ENCODE measurements at regions not wholly inside any gene's neighbourhood (a gene's known extent, or its start where the extent isn't known, plus 50 kb on each side); places are given as distances from the start of the nearest gene placed in this dataset.
"Not testable (repeated sequence)": the region's sequence is repeated elsewhere in the genome, so short reads cannot be mapped to it uniquely, and the experiment has no call there.

DNA sequence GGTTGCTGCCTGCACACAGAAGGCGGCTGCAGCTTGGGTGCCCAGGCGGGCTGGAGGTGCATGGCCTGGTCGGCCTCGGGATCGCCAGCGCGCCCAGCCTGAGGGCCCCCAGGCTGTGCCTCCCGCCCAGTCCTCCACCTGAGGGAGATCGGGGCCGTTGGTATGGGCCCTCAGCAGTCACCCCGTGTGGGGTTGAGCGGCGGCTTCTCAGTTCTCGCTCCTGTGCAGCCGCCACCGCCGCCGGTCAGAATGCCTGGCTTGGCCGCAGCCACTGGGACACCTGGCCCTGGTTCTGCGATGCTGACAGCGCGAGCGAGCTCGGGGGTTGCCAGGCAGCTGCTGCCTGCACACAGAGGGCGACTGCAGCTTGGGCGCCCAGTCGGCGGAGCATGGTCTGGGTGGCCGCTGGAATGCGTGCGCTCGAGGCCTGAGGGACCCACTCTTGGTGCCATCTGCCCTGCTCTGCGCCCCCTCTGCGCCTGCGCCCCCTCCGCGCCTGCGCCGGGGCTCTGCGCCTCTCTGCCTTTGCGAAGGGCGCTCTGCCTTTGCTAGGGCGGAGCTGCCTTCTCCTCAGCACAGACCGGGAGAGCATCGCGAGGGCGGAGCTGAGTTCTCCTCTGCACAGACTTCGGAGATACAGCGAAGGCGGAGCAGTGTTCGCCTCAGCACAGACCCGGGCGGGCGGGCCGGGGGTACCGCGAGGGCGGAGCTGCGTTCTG, 84.6 kb upstream of the ZNG1F start:
- DNase-seq (ENCODE audit: low read depth in 2 of 2) = peak; percentile 17 to 31

DNA sequence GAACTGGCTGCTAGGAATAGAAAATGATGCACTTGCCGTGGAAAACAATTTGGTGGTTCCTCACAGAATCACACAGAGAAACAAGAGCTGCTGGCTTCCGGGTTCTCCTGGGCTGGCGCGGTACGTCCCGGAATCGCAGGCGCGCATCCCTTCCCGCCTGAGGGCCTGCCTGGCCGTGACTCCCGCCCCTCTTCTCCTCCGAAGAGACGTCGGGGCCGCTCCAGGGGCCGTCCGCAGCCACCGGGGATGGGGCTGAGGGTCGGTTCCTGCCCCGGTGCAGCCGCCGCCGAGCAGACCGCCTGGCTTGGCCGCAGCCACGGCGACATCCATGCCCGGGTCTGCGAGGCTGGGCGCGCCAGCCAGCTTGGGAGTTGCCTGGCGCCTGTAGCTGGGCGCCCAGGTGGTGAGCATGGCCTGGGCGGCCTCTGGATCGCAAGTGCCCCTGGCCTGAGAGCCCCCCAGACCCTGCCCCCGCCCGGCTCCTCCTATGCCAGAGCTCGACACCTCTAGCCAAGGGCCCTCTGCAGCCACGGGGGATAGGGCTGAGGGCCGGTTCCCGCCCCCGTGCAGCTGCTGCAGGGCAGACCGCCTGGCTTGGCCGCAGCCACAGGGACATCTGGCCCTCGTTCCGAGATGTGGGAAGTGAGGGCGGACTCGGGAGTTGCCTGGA, 83.9 kb upstream of the ZNG1F start:
- DNase-seq (ENCODE audit: low read depth in 2 of 2) = not testable (repeated sequence)

DNA sequence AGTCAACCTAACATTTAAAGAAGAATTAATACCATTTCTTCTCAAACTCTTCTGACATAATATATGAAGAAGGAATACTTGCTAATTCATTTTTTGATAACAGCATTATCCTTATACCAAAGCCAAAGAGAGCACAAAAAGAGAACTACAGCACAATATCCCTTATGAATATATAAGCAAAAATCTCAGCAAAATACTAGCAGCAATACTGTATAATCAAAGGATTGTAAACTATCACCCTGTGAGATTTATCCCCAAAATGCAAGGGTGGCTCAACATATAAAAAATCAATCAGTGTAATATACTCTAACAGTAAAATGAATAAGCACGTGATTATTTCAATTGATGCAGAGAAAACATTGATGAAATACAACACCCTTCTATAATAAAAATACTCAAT, 81.9 kb upstream of the ZNG1F start:
- not testable (repeated sequence) for DNase-seq (ENCODE audit: low read depth in 2 of 2)

DNA sequence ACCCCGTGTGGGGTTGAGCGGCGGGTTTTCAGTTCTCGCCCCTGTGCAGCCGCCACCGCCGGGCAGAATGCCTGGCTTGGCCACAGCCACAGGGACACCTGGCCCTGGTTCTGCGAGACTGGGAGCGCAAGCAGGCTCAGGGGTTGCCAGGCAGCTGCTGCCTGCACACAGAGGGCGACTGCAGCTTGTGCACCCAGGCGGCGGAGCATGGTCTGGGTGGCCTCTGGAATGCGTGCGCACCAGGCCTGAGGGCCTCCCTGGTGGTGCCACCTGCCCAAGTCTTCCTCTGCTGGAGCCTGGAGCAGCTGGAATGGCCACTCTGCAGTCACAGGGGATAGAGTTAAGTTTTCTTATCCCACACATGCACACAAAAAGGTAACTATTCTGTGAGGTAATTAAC, 80.4 kb upstream of the ZNG1F start:
- DNase-seq (ENCODE audit: low read depth in 2 of 2) = not testable (repeated sequence)

DNA sequence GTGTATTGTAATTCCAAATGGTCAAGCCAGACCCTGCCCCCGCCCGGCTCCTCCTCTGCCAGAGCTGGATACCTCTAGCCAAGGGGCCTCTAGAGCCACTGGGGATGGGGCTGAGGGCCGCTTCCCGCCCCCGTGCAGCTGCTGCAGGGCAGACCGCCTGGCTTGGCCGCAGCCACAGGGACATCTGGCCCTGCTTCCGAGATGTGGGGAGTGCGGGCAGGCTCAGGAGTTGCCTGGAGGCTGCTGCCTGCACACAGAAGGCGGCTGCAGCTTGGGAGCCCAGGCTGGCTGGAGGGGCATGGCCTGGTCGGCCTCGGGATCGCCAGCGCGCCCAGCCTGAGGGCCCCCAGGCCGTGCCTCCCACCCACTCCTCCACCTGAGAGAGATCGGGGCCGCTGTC, 79.9 kb upstream of the ZNG1F start:
- DNase-seq (ENCODE audit: low read depth in 2 of 2) = not testable (repeated sequence)

DNA sequence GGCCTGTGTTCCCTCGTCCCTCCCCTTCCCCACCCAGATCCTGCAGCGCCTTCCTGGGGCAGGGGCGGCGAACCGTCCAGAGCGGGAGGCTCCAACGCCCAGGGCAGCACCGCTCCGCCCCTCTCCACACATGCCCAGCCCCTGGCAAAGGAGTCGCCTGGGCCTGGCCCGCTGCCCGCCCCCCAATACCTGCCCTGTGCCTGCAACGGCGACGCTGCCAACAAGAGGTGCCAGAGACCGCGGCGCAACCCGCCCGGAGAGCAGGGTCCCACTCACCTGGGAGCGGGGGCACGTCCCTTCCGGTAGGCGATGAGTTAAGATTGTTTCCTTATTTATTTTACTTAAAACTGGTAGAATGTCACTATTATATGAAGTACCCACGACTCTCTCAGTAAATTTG, 77.5 kb upstream of the ZNG1F start:
- DNase-seq (ENCODE audit: low read depth in 2 of 2) = not testable (repeated sequence)

DNA sequence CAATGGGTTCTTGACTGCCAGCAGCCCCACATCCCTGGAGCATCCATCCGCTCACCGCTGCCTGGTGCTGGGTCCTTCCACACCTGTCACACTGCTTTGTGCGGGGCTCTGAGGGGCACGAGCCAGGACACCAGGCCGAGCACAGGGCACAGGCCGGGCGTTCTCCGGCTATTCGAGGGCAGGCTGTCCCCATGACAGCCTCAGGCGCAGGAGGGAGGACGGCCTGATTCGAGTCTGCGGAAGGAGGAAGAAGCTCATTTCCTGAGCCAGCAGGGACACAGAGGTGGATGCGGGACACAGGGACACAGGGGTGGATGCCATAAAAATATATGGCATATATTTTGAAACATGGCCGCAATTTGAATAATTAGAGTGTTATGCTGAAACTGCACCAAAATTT, 76.9 kb upstream of the ZNG1F start:
- DNase-seq (ENCODE audit: low read depth in 2 of 2) = not testable (repeated sequence)

DNA sequence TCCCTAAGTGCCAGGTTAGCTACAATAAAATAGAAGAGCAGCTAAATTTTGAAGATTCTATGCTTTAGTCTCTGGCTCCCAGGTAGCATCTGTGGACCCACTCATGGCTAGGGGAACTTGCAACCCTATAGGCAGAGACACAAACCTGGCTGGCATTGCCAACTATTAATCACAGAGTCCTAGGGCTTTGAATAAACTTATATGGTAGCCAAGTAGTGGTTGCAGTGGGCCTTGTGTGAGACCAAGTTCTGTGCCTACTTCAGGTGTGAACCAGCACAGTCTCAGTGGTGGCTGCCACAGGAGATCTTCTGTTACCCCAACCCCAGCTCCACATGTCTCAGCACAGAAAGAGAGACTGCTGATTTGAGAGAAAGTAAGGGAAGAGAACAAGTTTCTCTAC, 62.9 kb upstream of the ZNG1F start:
- DNase-seq (ENCODE audit: low read depth in 2 of 2) = not testable (repeated sequence)

DNA sequence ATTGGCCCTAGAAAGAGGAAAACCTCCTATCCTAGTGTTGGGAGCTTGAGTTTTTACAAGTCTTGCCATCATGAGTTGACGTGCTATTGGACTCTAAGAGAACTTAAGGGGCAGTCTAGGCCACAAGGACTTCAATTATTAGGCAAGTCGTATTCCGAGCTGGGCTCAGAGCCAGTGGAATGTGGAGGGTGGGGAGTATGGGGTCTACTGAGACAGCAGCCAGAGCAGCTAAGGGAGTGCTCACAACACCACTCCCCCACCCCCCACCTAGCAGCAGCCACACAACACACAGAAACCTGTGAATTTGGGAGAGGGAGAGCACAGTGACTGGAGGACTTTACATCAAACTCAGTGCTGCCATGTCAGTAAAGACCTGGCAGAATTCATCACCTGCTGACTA, 62.0 kb upstream of the ZNG1F start:
- not testable (repeated sequence) for DNase-seq (ENCODE audit: low read depth in 2 of 2)

DNA sequence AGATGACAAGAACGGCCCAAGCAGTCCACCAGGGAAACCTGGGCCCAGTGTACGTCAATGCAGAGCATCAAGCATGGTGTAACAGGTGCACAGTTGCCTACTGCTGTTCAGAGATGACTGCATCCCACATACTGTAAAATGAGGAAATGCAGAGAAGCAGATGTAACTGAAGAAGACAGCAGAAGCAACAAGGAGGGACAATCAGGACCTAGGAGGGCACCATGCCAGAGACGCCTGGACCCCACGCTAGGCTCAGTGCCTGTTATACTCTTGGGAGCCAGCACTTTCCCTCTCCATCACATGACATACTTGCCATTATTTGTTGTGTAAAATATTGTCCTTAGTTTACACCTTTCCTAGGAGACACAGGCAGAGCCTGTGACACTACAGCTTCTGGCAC, 57.6 kb upstream of the ZNG1F start:
- not testable (repeated sequence) for DNase-seq (ENCODE audit: low read depth in 2 of 2)

Measured in fibroblast of skin of left biceps (primary cell).